ENCODE measurements at regions not wholly inside any gene's neighbourhood (a gene's known extent, or its start where the extent isn't known, plus 50 kb on each side); places are given as distances from the start of the nearest gene placed in this dataset.

- TF ChIP-seq POLR2A (IDR thresholded peaks at IDR 0.05; ENCODE audit: extremely low read depth, insufficient read length): no peak
- TF ChIP-seq CTCF (IDR thresholded peaks at IDR 0.05; ENCODE audit: low read depth, low read length): no peak
- no peak for TF ChIP-seq MYC (IDR thresholded peaks at IDR 0.05; ENCODE audit: low read depth, low read length)
- TF ChIP-seq MAX (IDR thresholded peaks at IDR 0.05; ENCODE audit: low read depth, low read length): no peak
Observed at GRCh38 chr3:25854635-25855034, 64.7 kb downstream of the OXSM start.
